NCI-H510A (cell line): ENCODE measurements at regions not wholly inside any gene's neighbourhood (a gene's known extent, or its start where the extent isn't known, plus 50 kb on each side); places are given as distances from the start of the nearest gene placed in this dataset.

ENCODE experiments used
- DNase-seq: peaks from one replicate; lab custom pipeline; 2025; lab: John Stamatoyannopoulos, UW

DNA sequence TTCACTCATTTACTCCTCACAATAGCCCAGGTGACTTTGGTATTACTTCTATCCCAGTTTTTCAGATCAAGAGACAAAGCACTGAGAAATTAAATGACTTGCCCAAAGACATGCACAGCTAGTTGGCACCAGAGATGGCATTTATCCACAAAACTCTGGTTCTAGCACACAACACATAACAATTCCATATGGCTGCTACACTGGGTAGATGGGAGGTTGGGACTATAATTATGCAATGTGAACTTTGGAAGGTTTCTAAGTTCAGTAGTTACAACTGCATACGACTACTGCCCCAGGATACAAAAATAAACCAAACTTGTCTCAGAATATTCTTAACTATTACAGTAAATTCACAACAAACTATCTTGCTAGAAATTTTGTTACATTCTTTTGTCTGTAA lies 54.2 kb upstream of the MLIP start:
- DNase-seq, result no peak

DNA sequence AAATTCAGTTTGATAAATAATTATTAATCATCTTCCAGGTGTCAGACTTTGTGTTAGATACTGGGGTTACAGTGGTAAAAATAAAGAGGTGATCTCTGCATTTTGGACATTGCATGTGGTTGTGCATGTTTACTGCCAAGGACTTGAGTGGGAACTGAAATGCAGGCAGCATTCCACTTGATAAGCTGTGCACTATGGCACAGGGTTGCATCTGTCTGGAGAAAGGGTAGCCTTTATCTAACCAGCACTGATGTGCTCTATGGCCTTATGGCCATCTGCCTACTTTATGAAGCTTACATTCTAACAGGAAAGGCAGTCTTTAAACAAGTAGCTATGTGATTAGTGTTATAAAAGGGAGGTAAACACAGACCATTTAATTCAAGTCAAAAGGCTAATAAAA lies 53.0 kb upstream of the MLIP start:
- DNase-seq, result no peak

DNA sequence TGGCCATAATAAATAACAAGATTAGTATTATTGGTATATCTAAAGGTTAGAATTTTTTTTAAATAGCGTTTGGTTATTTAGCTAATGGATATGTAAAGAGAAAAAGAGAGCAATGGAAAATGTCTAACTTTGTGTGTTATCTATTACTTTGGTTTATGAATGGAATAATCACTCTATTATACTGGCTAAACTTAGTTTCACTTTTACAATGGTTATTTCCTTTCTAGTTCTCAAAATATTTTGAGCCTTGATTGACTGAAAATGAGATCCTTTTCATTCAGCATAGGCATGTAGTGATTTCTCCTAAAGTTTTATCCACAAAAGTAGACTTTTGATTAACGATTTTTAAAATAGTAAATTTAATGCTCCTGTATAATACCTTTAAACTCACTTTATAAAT lies 51.6 kb upstream of the MLIP start:
- no peak for DNase-seq

DNA sequence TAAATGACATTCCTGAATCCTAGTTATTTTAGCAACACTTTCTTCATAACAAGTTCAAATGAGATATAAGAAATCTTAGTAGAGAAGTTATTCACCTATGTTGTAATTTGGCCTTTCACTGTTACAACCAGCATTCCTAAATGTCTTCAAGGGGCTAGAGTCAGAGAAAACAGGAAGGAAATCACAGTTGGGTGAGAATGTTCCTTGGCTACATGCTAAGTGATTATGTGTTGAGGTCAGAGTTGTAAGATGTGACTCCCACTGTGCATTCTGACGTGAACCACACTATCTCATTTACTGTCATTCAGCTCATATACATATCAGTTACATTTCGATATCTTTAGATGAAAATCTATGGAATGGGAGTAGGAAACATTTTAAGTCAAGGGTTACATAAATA lies 51.0 kb upstream of the MLIP start:
- DNase-seq, result no peak
